ENCODE measurements at regions not wholly inside any gene's neighbourhood (a gene's known extent, or its start where the extent isn't known, plus 50 kb on each side); places are given as distances from the start of the nearest gene placed in this dataset.

- no peak for DNase-seq (ENCODE audit: low spot score)
Observed at GRCh38 chr5:74030821-74031220, 404.8 kb downstream of the ARHGEF28 start.

- no peak for DNase-seq (ENCODE audit: low spot score)
Observed at GRCh38 chr5:74030371-74030770, 404.4 kb downstream of the ARHGEF28 start.

GRCh38 chr5:74028976-74029375 is 403.0 kb downstream of the ARHGEF28 start:
- DNase-seq (ENCODE audit: low spot score), result no peak

- DNase-seq (ENCODE audit: low spot score), result no peak
Observed at GRCh38 chr5:74028406-74028805, 402.4 kb downstream of the ARHGEF28 start.

GRCh38 chr5:74027732-74028338 is 401.8 kb downstream of the ARHGEF28 start:
- DNase-seq (ENCODE audit: low spot score), result no peak

GRCh38 chr5:74026310-74026709 is 400.3 kb downstream of the ARHGEF28 start:
- DNase-seq (ENCODE audit: low spot score), result no peak

- no peak for DNase-seq (ENCODE audit: low spot score)
Observed at GRCh38 chr5:74021126-74021525, 395.1 kb downstream of the ARHGEF28 start.

- DNase-seq (ENCODE audit: low spot score), result no peak
Observed at GRCh38 chr5:74020503-74020902, 394.5 kb downstream of the ARHGEF28 start.

GRCh38 chr5:74019923-74020322 is 393.9 kb downstream of the ARHGEF28 start:
- no peak for DNase-seq (ENCODE audit: low spot score)

- DNase-seq (ENCODE audit: low spot score), result no peak
Observed at GRCh38 chr5:74017786-74018211, 391.8 kb downstream of the ARHGEF28 start.

GRCh38 chr5:74017112-74017511 is 391.1 kb downstream of the ARHGEF28 start:
- DNase-seq (ENCODE audit: low spot score), result no peak

- DNase-seq (ENCODE audit: low spot score), result no peak
Observed at GRCh38 chr5:74016373-74016772, 390.4 kb downstream of the ARHGEF28 start.

GRCh38 chr5:74015716-74016115 is 389.7 kb downstream of the ARHGEF28 start:
- DNase-seq (ENCODE audit: low spot score), result no peak

- no peak for DNase-seq (ENCODE audit: low spot score)
Observed at GRCh38 chr5:74013222-74013621, 387.2 kb downstream of the ARHGEF28 start.

GRCh38 chr5:74009502-74009901 is 383.5 kb downstream of the ARHGEF28 start:
- no peak for DNase-seq (ENCODE audit: low spot score)

GRCh38 chr5:74007193-74007592 is 381.2 kb downstream of the ARHGEF28 start:
- DNase-seq (ENCODE audit: low spot score), result no peak

- DNase-seq (ENCODE audit: low spot score), result no peak
Observed at GRCh38 chr5:73999297-73999696, 373.3 kb downstream of the ARHGEF28 start.

GRCh38 chr5:73998489-73998888 is 372.5 kb downstream of the ARHGEF28 start:
- no peak for DNase-seq (ENCODE audit: low spot score)

GRCh38 chr5:73997960-73998359 is 372.0 kb downstream of the ARHGEF28 start:
- DNase-seq (ENCODE audit: low spot score), result no peak

GRCh38 chr5:73996151-73996755 is 370.3 kb downstream of the ARHGEF28 start:
- no peak for DNase-seq (ENCODE audit: low spot score)

- no peak for DNase-seq (ENCODE audit: low spot score)
Observed at GRCh38 chr5:73994963-73995362, 369.0 kb downstream of the ARHGEF28 start.
